ENCODE measurements at regions not wholly inside any gene's neighbourhood (a gene's known extent, or its start where the extent isn't known, plus 50 kb on each side); places are given as distances from the start of the nearest gene placed in this dataset.
"Not testable (repeated sequence)": the region's sequence is repeated elsewhere in the genome, so short reads cannot be mapped to it uniquely, and the experiment has no call there.

DNA sequence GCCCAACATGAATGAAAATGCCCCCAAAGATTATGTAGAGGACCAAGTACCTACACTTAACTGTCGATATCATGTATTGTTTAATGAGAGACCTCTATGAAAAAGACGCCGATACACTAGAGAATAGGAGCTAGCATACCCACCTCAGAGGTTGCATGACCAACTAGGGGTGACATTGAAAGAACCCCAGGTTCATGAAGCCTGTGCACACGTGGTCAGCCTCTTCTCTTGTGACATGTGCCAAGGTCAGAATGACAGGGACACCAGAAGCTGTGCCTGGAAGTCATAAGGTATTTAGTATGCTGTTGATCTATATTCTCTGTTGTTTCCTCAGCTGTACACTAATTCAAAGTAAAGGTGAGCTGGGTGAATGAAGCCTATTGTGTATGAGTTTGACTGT is 1594.1 kb downstream of the EFNA5 start:
- TF ChIP-seq CTCF (IDR thresholded peaks at IDR 0.05; ENCODE audit: extremely low read depth, missing control alignments) = no peak
- no peak for DNase-seq (ENCODE audit: low spot score)

DNA sequence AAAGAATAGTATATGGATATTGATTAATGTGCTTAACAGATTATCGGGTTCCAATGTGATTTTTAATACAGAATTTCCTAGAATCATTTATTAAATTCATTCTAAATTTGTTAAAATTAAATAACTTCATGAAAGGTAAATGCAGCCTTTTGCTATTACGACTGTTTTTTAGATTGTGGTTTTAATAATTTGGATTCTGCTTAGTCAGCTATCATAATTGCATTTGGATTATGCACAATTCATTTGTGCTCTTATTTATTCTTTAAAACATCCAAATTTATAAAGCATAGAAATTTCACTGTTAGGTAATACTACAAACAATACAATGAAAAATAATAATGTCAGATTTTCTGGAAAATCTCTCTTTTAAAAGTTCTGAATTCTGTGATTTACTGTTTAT is 1598.5 kb downstream of the EFNA5 start:
- TF ChIP-seq CTCF (IDR thresholded peaks at IDR 0.05; ENCODE audit: extremely low read depth, missing control alignments) = no peak
- DNase-seq (ENCODE audit: low spot score) = no peak

- DNase-seq (ENCODE audit: low spot score) = no peak
- TF ChIP-seq CTCF (IDR thresholded peaks at IDR 0.05; ENCODE audit: extremely low read depth, missing control alignments) = no peak
Observed at GRCh38 chr5:106047341-106047740, 1623.4 kb downstream of the EFNA5 start.

GRCh38 chr5:106032069-106032468 is 1638.7 kb downstream of the EFNA5 start:
- DNase-seq (ENCODE audit: low spot score) = not testable (repeated sequence)

GRCh38 chr5:106028314-106028713 is 1642.4 kb downstream of the EFNA5 start:
- no peak for DNase-seq (ENCODE audit: low spot score)
- no peak for TF ChIP-seq CTCF (IDR thresholded peaks at IDR 0.05; ENCODE audit: extremely low read depth, missing control alignments)

DNA sequence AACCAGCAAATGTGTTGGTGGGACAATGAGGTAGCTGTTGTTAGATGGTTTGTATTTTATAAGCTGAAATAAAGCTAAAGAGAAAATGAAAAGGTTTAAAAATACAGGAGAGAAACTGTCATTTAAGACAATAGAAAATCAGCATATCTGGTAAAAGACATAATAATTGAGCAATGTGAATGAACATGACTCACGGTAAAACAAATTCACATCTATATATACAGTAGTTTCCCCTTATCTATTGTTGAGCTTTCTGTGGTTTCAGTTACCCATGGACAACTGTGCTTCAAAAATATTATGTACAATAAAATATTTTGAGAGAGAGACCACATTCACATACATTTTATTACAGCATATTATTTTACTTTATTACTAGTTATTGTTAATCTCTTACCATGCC is 1649.8 kb downstream of the EFNA5 start:
- TF ChIP-seq CTCF (IDR thresholded peaks at IDR 0.05; ENCODE audit: extremely low read depth, missing control alignments) = no peak
- no peak for DNase-seq (ENCODE audit: low spot score)

- TF ChIP-seq CTCF (IDR thresholded peaks at IDR 0.05; ENCODE audit: extremely low read depth, missing control alignments) = no peak
- DNase-seq (ENCODE audit: low spot score) = no peak
Observed at GRCh38 chr5:106019261-106019660, 1651.5 kb downstream of the EFNA5 start.

GRCh38 chr5:106017243-106017857 is 1653.4 kb downstream of the EFNA5 start:
- no peak for DNase-seq (ENCODE audit: low spot score)
- no peak for TF ChIP-seq CTCF (IDR thresholded peaks at IDR 0.05; ENCODE audit: extremely low read depth, missing control alignments)
